HepG2 (cell line): ENCODE measurements at regions not wholly inside any gene's neighbourhood (a gene's known extent, or its start where the extent isn't known, plus 50 kb on each side); places are given as distances from the start of the nearest gene placed in this dataset.

ENCODE experiments used
- ATAC-seq: fragments of 200-7000 bp; cut with Tn5 transposase; 3 replicates; pipeline ENCODE4 v1.9.1; 2020; ENCODE audit warnings: mild to moderate bottlenecking, moderate library complexity
- BruUV-seq: library from RNA; stranded (reverse); fragments of 400-500 nt; replicated peaks from 2 replicates; lab custom pipeline; 2021; lab: Mats Ljungman, UMichigan
- CTCF ChIA-PET: fragments of 300-600 bp; formaldehyde crosslinking; extraction: SDS; loops from one replicate; lab custom pipeline; 2021; ENCODE audit warnings: low total read pairs, inconsistent platforms, low intra/inter-chr PET ratio; lab: Yijun Ruan, JAX
- POLR2A ChIA-PET: fragments of 350-600 bp; sonication (Branson Sonifier 250); formaldehyde crosslinking; loops from one replicate; lab custom pipeline; 2020; ENCODE audit warnings: antibody characterized with exemption, inconsistent platforms; lab: Yijun Ruan, JAX
- DNase-seq: peaks from one replicate; pipeline ENCODE4 v3.0.0-alpha.2; 2015; ENCODE audit warnings: low spot score
- FAIRE-seq: peaks from 3 replicates; lab custom pipeline; 2011; peaks lifted over from hg19 to GRCh38; lab: Jason Lieb, UNC
- H2AFZ ChIP-seq: one replicate; pipeline ENCODE4 v1.6.1; 2011; ENCODE audit warnings: low read length, inconsistent platforms
- H3K27ac ChIP-seq: fragments of 300-600 bp; 3 replicates; pipeline ENCODE4 v1.8.0; 2011; ENCODE audit warnings: mixed run types, mild to moderate bottlenecking, mixed read lengths, low read length, inconsistent platforms; ENCODE audit not compliant: insufficient read depth; ENCODE audit errors: extremely low read length
- H3K27me3 ChIP-seq, 2 experiments: fragments of 200-600 bp in 1 of 2; 2 replicates in 1 of 2; 3 replicates in 1 of 2; pipeline versions ENCODE4 v1.6.0 to v1.8.0; 2011; ENCODE audit warnings: low read length in 2 of 2, mild to moderate bottlenecking in 2 of 2, moderate library complexity in 2 of 2, inconsistent platforms in 1 of 2; ENCODE audit not compliant: insufficient read depth in 2 of 2, control insufficient read depth in 1 of 2
- H3K36me3 ChIP-seq, 2 experiments: fragments of 200-600 bp in 1 of 2; replicated peaks in 1 of 2; 2 replicates in 1 of 2; 3 replicates in 1 of 2; pipeline versions ENCODE4 v1.5.1 to v1.8.0; 2011; ENCODE audit warnings: low read length in 2 of 2, inconsistent platforms in 1 of 2; ENCODE audit not compliant: insufficient read depth in 2 of 2, control insufficient read depth in 1 of 2
- H3K4me1 ChIP-seq: 2 replicates; pipeline ENCODE4 v1.5.1; 2012; ENCODE audit warnings: low read length, inconsistent platforms; ENCODE audit not compliant: insufficient read depth
- H3K4me2 ChIP-seq: 2 replicates; pipeline ENCODE4 v1.6.0; 2011; ENCODE audit warnings: low read depth, low read length, inconsistent platforms
- H3K4me3 ChIP-seq, 3 experiments: fragments of 200-600 bp in 1 of 3; sonication (generic), shearing (Covaris generic) in 1 of 3; replicated peaks in 1 of 3; 2 replicates each; pipeline ENCODE4 v1.5.1; 2011 to 2016; ENCODE audit warnings: low read length in 3 of 3, inconsistent platforms in 2 of 3, low read depth in 2 of 3, mild to moderate bottlenecking in 2 of 3, control low read depth in 1 of 3, mixed read lengths in 1 of 3; ENCODE audit not compliant: insufficient read depth in 1 of 3
- H3K79me2 ChIP-seq: one replicate; pipeline ENCODE4 v1.6.1; 2011; ENCODE audit warnings: low read length, inconsistent platforms; ENCODE audit not compliant: insufficient read depth
- H3K9ac ChIP-seq: 2 replicates; pipeline ENCODE4 v1.6.0; 2011; ENCODE audit warnings: mild to moderate bottlenecking, low read depth, low read length, inconsistent platforms; ENCODE audit not compliant: insufficient read depth
- H3K9me3 ChIP-seq: 2 replicates; pipeline ENCODE4 v1.5.1; 2012; ENCODE audit warnings: mild to moderate bottlenecking, low read length
- H4K20me1 ChIP-seq: 2 replicates; pipeline ENCODE4 v1.6.0; 2011; ENCODE audit warnings: inconsistent platforms, mild to moderate bottlenecking, low read length, moderate library complexity; ENCODE audit not compliant: insufficient read depth
- BHLHE40 ChIP-seq: IDR thresholded peaks from 2 replicates; pipeline ENCODE4 v1.6.1; 2011; ENCODE audit warnings: low read length, improper control_type of control experiment
- DNMT3B ChIP-seq: conservative IDR thresholded peaks from 2 replicates; pipeline ENCODE4 v1.6.1; 2016; ENCODE audit warnings: missing biosample characterization, control low read depth
- EEA1 ChIP-seq: sonication (generic); formaldehyde crosslinking; IDR thresholded peaks from 2 replicates; pipeline ENCODE4 v1.5.1; 2020; ENCODE audit warnings: mild to moderate bottlenecking, missing genetic modification reagents, borderline replicate concordance
- ELF3 ChIP-seq: IDR thresholded peaks from 2 replicates; pipeline ENCODE4 v1.6.1; 2016; ENCODE audit warnings: missing genetic modification reagents, missing compliant biosample characterization
- GABPA ChIP-seq, 2 experiments: IDR thresholded peaks; 2 replicates each; pipeline ENCODE4 v1.6.1; 2011 to 2016; ENCODE audit warnings: low read depth in 2 of 2, low read length in 1 of 2, missing biosample characterization in 1 of 2, missing genetic modification characterization in 1 of 2
- GATAD1 ChIP-seq: IDR thresholded peaks from 2 replicates; pipeline ENCODE4 v1.6.1; 2016; ENCODE audit warnings: missing genetic modification reagents, missing compliant biosample characterization
- MLLT10 ChIP-seq: sonication (generic); formaldehyde crosslinking; IDR thresholded peaks from 2 replicates; pipeline ENCODE4 v1.4.0; 2020; ENCODE audit warnings: missing genetic modification reagents
- NCOA1 ChIP-seq: sonication (generic); formaldehyde crosslinking; IDR thresholded peaks from 2 replicates; pipeline ENCODE4 v1.9.0; 2021; ENCODE audit warnings: missing genetic modification reagents
- PHF5A ChIP-seq: IDR thresholded peaks from one replicate; pipeline ENCODE4 v1.6.1; 2018; ENCODE audit warnings: low read depth, missing genetic modification reagents; ENCODE audit not compliant: unreplicated experiment
- PHF8 ChIP-seq: sonication (generic); formaldehyde crosslinking; IDR thresholded peaks from 2 replicates; pipeline ENCODE4 v1.5.0; 2020; ENCODE audit warnings: missing genetic modification reagents
- RBAK ChIP-seq: sonication (generic); formaldehyde crosslinking; IDR thresholded peaks from 2 replicates; pipeline ENCODE4 v1.5.1; 2020; ENCODE audit warnings: mild to moderate bottlenecking, missing genetic modification reagents
- SMC3 ChIP-seq: IDR thresholded peaks from 2 replicates; pipeline ENCODE4 v1.6.1; 2011; ENCODE audit warnings: low read length, improper control_type of control experiment
- ZNF20 ChIP-seq: sonication (generic); formaldehyde crosslinking; IDR thresholded peaks from 2 replicates; pipeline ENCODE4 v1.4.0; 2020; ENCODE audit warnings: mild to moderate bottlenecking, moderate library complexity, missing genetic modification reagents
- ZNF780A ChIP-seq: sonication (generic); formaldehyde crosslinking; IDR thresholded peaks from 2 replicates; pipeline ENCODE4 v1.8.0; 2022; ENCODE audit warnings: mild to moderate bottlenecking, missing genetic modification reagents, moderate library complexity
- ZNF879 ChIP-seq: sonication (generic); formaldehyde crosslinking; IDR thresholded peaks from 2 replicates; pipeline ENCODE4 v1.8.1; 2023; ENCODE audit warnings: missing genetic modification reagents
- in situ Hi-C: cut with HindIII; loops from 2 replicates; pipeline ENCODE4 v1.10.0; 2017; ENCODE audit warnings: low pct_unique_long_range_greater_than_20kb; ENCODE audit not compliant: extremely low pct_ligation_motif_present
- intact Hi-C: fragments of 100-400 bp; cut with micrococcal nuclease; formaldehyde crosslinking; loops from one replicate; pipeline ENCODE4 v1.10.0; 2022; ENCODE audit not compliant: unreplicated experiment
- TF ChIP-seq, protein P1 (sequence below): sonication (generic); formaldehyde crosslinking; IDR thresholded peaks from 2 replicates; pipeline ENCODE4 v1.5.0; 2020; ENCODE audit warnings: missing genetic modification reagents, mild to moderate bottlenecking, borderline replicate concordance
- TF ChIP-seq, protein P2 (sequence below): sonication (generic); formaldehyde crosslinking; IDR thresholded peaks from 2 replicates; pipeline ENCODE4 v1.4.0; 2020; ENCODE audit warnings: missing genetic modification reagents, borderline replicate concordance

DNA sequence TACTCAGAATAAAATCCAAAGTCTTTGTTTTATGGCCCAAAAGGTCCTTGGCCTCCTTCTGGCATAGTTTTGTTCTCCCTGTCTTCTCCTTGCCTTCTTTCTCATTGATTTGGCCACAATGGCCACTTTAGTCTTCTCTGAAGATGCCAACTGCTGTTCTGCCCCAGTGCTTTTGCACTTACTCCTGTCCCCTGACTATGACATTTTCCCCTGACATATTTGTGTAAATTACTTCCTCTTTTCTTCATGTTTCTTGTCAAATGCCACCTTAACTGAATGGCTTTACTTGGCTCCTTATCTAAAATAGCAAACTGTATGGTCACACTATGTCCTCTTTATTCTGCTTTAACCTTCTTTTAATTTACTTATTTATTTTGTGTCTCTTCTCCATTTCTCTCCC is 484.7 kb upstream of the ARRDC3 start:
- POLR2A ChIA-PET: no interaction called here
- H2AFZ ChIP-seq: no peak overlapping the region
- CTCF ChIA-PET: no interaction called here
- no peaks in the 10 kb centered on the region for H3K9me3 ChIP-seq
- DNase-seq: no peak
- no peak overlapping the region for H3K4me3 ChIP-seq
- no TSS peak for BruUV-seq
- no peaks in the 10 kb centered on the region for H3K36me3 ChIP-seq
- intact Hi-C loops: no loop called here
- no peak overlapping the region for H3K9ac ChIP-seq
- H3K27me3 ChIP-seq: no peaks in the 10 kb centered on the region
- in situ Hi-C loops: no loop called here
- no peak for ATAC-seq
- no peak overlapping the region for H3K27ac ChIP-seq
- H3K4me2 ChIP-seq: no peak overlapping the region
- H3K79me2 ChIP-seq: no peaks in the 10 kb centered on the region
- no peak for FAIRE-seq
- TF ChIP-seq ZNF879 (CRISPR knock-in tag) (no peak), GABPA (IDR thresholded peaks at IDR 0.05; ENCODE audit: low read depth, low read length) (no peak), GABPA (CRISPR knock-in tag; IDR thresholded peaks at IDR 0.05; ENCODE audit: low read depth) (no peak), GATAD1 (CRISPR knock-in tag) (no peak), PHF8 (CRISPR knock-in tag) (no peak), ZNF780A (CRISPR knock-in tag) (no peak)
- H3K4me1 ChIP-seq: no peaks in the 10 kb centered on the region
- no peaks in the 10 kb centered on the region for H4K20me1 ChIP-seq

DNA sequence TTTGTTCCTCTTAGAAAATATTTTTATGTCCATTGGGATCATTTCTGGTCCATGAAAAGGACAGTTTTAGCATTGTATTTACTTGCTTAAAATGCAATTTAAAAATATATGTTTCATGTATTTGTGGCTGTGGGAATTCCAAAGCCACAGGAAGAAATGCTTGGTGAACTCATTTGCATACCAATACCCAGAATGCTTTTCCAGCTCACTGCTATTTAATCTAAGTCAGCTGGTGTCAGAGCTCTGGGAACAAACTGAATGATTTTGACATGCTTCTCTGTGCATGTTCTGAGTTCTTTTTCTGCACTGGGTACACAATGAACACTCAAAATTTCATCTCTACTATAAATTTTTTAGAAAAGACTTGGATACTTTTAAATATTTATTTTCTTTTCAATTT is 482.8 kb upstream of the ARRDC3 start:
- DNase-seq (no peak), ATAC-seq (no peak), FAIRE-seq (no peak)
- in situ Hi-C loops: no loop called here
- Histone ChIP-seq H3K4me3 (no peak overlapping the region), H4K20me1 (no peaks in the 10 kb centered on the region), H3K4me2 (no peak overlapping the region), H3K27me3 (no peaks in the 10 kb centered on the region), H3K79me2 (no peaks in the 10 kb centered on the region), H2AFZ (no peak overlapping the region), H3K36me3 (no peaks in the 10 kb centered on the region), H3K9ac (no peak overlapping the region), H3K4me1 (no peaks in the 10 kb centered on the region), H3K9me3 (no peaks in the 10 kb centered on the region)
- POLR2A ChIA-PET: no interaction called here
- no TSS peak for BruUV-seq
- intact Hi-C loops: no loop called here
- CTCF ChIA-PET: no interaction called here
- TF ChIP-seq RBAK (CRISPR knock-in tag) (no peak), EEA1 (CRISPR knock-in tag) (no peak), DNMT3B (no peak), ELF3 (CRISPR knock-in tag) (no peak), ZNF20 (no peak), PHF5A (no peak), MLLT10 (CRISPR knock-in tag) (no peak), SMC3 (no peak), NCOA1 (no peak), BHLHE40 (no peak)
- TF ChIP-seq, protein P1, sequence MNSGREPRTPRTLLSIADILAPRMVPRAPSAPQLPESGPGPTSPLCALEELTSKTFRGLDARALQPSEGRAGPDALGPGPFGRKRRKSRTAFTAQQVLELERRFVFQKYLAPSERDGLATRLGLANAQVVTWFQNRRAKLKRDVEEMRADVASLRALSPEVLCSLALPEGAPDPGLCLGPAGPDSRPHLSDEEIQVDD: no peak
- TF ChIP-seq, protein P2, sequence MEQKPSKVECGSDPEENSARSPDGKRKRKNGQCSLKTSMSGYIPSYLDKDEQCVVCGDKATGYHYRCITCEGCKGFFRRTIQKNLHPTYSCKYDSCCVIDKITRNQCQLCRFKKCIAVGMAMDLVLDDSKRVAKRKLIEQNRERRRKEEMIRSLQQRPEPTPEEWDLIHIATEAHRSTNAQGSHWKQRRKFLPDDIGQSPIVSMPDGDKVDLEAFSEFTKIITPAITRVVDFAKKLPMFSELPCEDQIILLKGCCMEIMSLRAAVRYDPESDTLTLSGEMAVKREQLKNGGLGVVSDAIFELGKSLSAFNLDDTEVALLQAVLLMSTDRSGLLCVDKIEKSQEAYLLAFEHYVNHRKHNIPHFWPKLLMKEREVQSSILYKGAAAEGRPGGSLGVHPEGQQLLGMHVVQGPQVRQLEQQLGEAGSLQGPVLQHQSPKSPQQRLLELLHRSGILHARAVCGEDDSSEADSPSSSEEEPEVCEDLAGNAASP (CRISPR knock-in tag): no peak
- TF ChIP-seq, all 625 proteins: peak for 0
- no peak overlapping the region for H3K27ac ChIP-seq
